Left ventricle myocardium inferior (tissue), 1 donor: ENCODE measurements at regions not wholly inside any gene's neighbourhood (a gene's known extent, or its start where the extent isn't known, plus 50 kb on each side); places are given as distances from the start of the nearest gene placed in this dataset.

ENCODE experiments used
- DNase-seq: peaks from one replicate; pipeline ENCODE4 v3.0.0-alpha.2; 2020
- H3K27ac ChIP-seq: fragments of 200-600 bp; replicated peaks from 2 replicates; pipeline ENCODE4 v1.8.0; 2021
- H3K27me3 ChIP-seq: fragments of 200-600 bp; 2 replicates; pipeline ENCODE4 v1.8.0; 2021; ENCODE audit warnings: low read depth
- H3K36me3 ChIP-seq: fragments of 200-600 bp; 2 replicates; pipeline ENCODE4 v1.8.0; 2021
- H3K4me1 ChIP-seq: fragments of 200-600 bp; 2 replicates; pipeline ENCODE4 v1.8.0; 2021
- H3K4me3 ChIP-seq: fragments of 200-600 bp; 2 replicates; pipeline ENCODE4 v1.8.0; 2021; ENCODE audit warnings: mild to moderate bottlenecking, moderate library complexity
- H3K9me3 ChIP-seq: fragments of 200-600 bp; replicated peaks from 2 replicates; pipeline ENCODE4 v1.8.0; 2021
- CTCF ChIP-seq: fragments of 200-600 bp; IDR thresholded peaks from 2 replicates; pipeline ENCODE4 v1.8.0; 2021; ENCODE audit warnings: antibody characterized with exemption, mild to moderate bottlenecking, borderline replicate concordance
- intact Hi-C: fragments of 100-400 bp; cut with micrococcal nuclease; formaldehyde crosslinking; loops from one replicate; pipeline ENCODE4 v1.11.0; 2022
- donor health status: DM: no; HTN: yes; CAD: no; lungs with severe emphysema.

- H3K36me3 ChIP-seq = no peaks in the 10 kb centered on the region
- H3K9me3 ChIP-seq = no peaks in the 10 kb centered on the region
- H3K27ac ChIP-seq = peak overlapping the region; percentile 53
- no peak overlapping the region for H3K4me3 ChIP-seq
- intact Hi-C loops = no loop called here
- no peak for TF ChIP-seq CTCF
- peaks cover 39% of the 10 kb centered on the region for H3K4me1 ChIP-seq
- H3K27me3 ChIP-seq = no peaks in the 10 kb centered on the region
- no peak for DNase-seq
These were observed 197.2 kb downstream of the GADD45G start for GRCh38 chr9:89801742-89802670.

- no peaks in the 10 kb centered on the region for H3K27me3 ChIP-seq
- intact Hi-C loops = no loop called here
- no peak overlapping the region for H3K4me3 ChIP-seq
- no peak for TF ChIP-seq CTCF
- no peaks in the 10 kb centered on the region for H3K36me3 ChIP-seq
- H3K4me1 ChIP-seq = peaks cover 48% of the 10 kb centered on the region
- no peaks in the 10 kb centered on the region for H3K9me3 ChIP-seq
- DNase-seq = peak; percentile 84
- H3K27ac ChIP-seq = peak overlapping the region; percentile 53
These were observed 198.1 kb downstream of the GADD45G start for GRCh38 chr9:89802781-89803355.

DNA sequence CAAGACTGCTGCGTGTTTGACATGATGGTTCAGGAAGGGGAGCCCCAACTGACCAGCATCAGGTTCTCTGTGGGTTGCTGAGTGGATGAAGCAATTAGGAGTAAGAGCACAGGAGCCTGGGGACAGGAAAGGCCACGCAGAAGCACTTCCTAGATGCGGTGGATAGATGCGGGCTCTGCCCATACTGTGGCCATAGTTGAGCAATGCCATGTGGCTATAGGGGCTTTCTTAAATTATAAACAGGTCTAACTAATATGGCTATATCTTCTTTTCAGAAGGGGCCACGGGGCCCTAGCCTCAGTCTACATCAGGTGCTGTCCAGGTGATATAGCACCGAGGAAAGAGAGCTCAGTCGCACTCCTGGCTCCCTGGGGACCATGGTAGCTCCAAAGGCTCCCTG, 198.6 kb downstream of the GADD45G start:
- Histone ChIP-seq H3K27me3 (no peaks in the 10 kb centered on the region), H3K36me3 (no peaks in the 10 kb centered on the region), H3K27ac (no peak overlapping the region), H3K9me3 (no peaks in the 10 kb centered on the region), H3K4me1 (peaks cover 53% of the 10 kb centered on the region), H3K4me3 (no peak overlapping the region)
- no peak for DNase-seq
- intact Hi-C loops = no loop called here
- TF ChIP-seq CTCF = no peak

DNA sequence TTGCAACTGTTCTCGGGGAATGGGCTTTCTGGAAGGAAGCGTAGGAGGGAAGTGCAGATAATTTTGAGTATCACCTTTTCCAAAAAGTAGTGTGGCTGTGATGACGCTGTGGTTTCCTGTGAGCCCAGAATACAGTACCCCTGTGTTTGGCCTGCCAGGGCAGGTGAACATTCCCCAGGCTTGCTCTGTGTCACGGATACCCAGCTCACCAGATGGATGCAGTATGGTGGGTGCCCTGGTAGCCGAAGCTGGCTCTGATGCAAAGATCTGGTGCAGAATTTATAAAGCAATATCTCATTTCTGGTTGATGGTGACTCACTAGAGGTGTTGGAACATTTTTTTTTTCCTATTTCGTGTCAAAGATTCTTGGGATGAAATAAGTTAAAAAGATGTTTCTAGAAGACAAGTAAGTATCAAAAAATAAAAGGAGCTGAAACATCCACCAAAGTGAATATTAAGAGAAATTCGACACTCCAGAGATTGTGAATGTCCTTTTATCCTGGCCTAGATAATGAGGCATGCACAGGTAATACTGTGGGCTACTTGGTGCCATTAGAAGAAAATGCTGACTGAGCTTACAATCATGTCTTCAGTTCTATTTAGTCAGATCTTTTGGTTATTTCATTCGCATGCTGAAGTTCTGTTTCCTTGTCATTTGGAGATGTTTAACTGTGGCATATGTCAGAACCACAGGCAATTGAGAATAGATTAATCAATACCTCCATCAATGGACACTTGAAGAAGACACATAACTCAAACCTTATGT, 200.1 kb downstream of the GADD45G start:
- Histone ChIP-seq H3K9me3 (no peaks in the 10 kb centered on the region), H3K36me3 (no peaks in the 10 kb centered on the region), H3K27ac (no peak overlapping the region), H3K27me3 (no peaks in the 10 kb centered on the region), H3K4me3 (no peak overlapping the region), H3K4me1 (peaks cover 57% of the 10 kb centered on the region)
- TF ChIP-seq CTCF = no peak
- intact Hi-C loops = no loop called here
- no peak for DNase-seq

DNA sequence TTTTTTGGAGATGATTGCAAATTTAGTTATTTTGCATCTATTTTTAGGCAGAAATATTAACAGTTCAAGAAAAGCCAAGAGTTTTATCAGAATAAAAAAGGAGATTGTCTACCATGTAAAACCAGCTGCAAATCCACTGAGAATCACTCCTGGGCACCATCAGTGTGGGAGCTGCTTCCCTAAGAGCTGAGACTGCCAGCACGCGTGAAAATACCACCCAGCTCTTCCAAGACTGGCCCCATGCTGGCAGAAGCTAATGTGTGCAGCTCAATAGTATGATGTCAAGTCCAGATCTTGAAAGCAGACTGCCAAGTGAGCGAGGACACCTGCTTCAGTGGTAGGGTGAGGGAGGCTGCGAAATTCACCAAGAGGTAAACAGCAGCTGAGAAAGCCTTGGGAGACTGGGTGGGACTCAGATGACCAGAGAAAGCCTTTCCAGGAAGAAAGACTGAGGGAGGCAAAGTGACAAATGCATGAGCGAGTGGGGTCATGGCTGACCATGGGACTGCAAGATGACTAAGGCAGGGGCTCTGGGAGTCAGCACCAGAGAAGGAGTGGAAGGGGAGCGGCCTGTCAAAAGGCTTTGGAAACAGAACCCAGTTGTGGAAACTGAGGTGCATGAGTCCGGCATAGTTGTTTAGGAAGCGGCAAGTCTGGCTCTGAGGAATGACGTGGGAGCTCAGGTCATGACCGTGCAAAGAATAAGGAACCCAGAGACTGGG, 200.9 kb downstream of the GADD45G start:
- no peak for TF ChIP-seq CTCF

More for the DNA sequence above, 200.9 kb downstream of the GADD45G start:
- H3K4me3 ChIP-seq = no peak overlapping the region
- H3K4me1 ChIP-seq = peaks cover 64% of the 10 kb centered on the region
- no peaks in the 10 kb centered on the region for H3K27me3 ChIP-seq
- H3K36me3 ChIP-seq = no peaks in the 10 kb centered on the region
- no peak for DNase-seq
- intact Hi-C loops = no loop called here
- H3K9me3 ChIP-seq = no peaks in the 10 kb centered on the region
- peak overlapping the region; percentile 47 for H3K27ac ChIP-seq
